Lower lobe of right lung (tissue), 2 donors: ENCODE measurements at regions not wholly inside any gene's neighbourhood (a gene's known extent, or its start where the extent isn't known, plus 50 kb on each side); places are given as distances from the start of the nearest gene placed in this dataset.

Source experiments
- ATAC-seq, 2 donors: fragments of 200-7000 bp; cut with Tn5 transposase; one replicate each; pipeline ENCODE4 v1.9.1; 2020 to 2022; ENCODE audit warnings: mild to moderate bottlenecking in 2 of 2, moderate library complexity in 2 of 2
- DNase-seq: peaks from one replicate; pipeline ENCODE4 v3.0.0-alpha.2; 2020
- H3K27ac ChIP-seq: fragments of 200-600 bp; one replicate; pipeline ENCODE4 v1.8.0; 2022
- H3K27me3 ChIP-seq: fragments of 200-600 bp; one replicate; pipeline ENCODE4 v1.8.0; 2022; ENCODE audit warnings: low read depth
- H3K36me3 ChIP-seq: fragments of 200-600 bp; one replicate; pipeline ENCODE4 v1.8.0; 2022; ENCODE audit warnings: mild to moderate bottlenecking
- H3K4me1 ChIP-seq: fragments of 200-600 bp; one replicate; pipeline ENCODE4 v1.8.0; 2022
- H3K4me3 ChIP-seq: fragments of 200-600 bp; one replicate; pipeline ENCODE4 v1.8.0; 2022; ENCODE audit warnings: mild to moderate bottlenecking
- H3K9me3 ChIP-seq: fragments of 200-600 bp; one replicate; pipeline ENCODE4 v1.8.0; 2022
- CTCF ChIP-seq: fragments of 200-600 bp; IDR thresholded peaks from one replicate; pipeline ENCODE4 v1.8.0; 2022; ENCODE audit warnings: antibody characterized with exemption, mild to moderate bottlenecking
- intact Hi-C: fragments of 100-400 bp; cut with DNase I; formaldehyde crosslinking; loops from one replicate; pipeline ENCODE4 v1.11.0; 2022
- donor health status: DM: no; HTN: yes; CAD: no; lungs with severe emphysema.

- Histone ChIP-seq H3K27me3 (no peaks in the 10 kb centered on the region), H3K4me1 (no peaks in the 10 kb centered on the region), H3K27ac (no peak overlapping the region), H3K9me3 (no peaks in the 10 kb centered on the region), H3K36me3 (no peaks in the 10 kb centered on the region), H3K4me3 (no peak overlapping the region)
- TF ChIP-seq CTCF: no peak
- intact Hi-C loops: no loop called here
- ATAC-seq (no peak), DNase-seq (no peak)
Measured at GRCh38 chr10:16304311-16304710, 132.5 kb upstream of the PTER start.

GRCh38 chr10:16310440-16310839, 126.4 kb upstream of the PTER start:
- no peak for DNase-seq
- Histone ChIP-seq H3K4me1 (no peaks in the 10 kb centered on the region), H3K36me3 (no peaks in the 10 kb centered on the region), H3K4me3 (no peak overlapping the region), H3K9me3 (no peaks in the 10 kb centered on the region), H3K27ac (no peak overlapping the region), H3K27me3 (no peaks in the 10 kb centered on the region)
- intact Hi-C loops: no loop called here
- no peak for ATAC-seq
- no peak for TF ChIP-seq CTCF

GRCh38 chr10:16314259-16314658, 122.6 kb upstream of the PTER start:
- no peaks in the 10 kb centered on the region for H3K27me3 ChIP-seq
- H3K4me3 ChIP-seq: no peak overlapping the region
- H3K36me3 ChIP-seq: no peaks in the 10 kb centered on the region
- no peak for DNase-seq
- no peaks in the 10 kb centered on the region for H3K4me1 ChIP-seq
- no peaks in the 10 kb centered on the region for H3K9me3 ChIP-seq
- no peak for TF ChIP-seq CTCF
- no peak for ATAC-seq
- H3K27ac ChIP-seq: no peak overlapping the region
- intact Hi-C loops: no loop called here

GRCh38 chr10:16316733-16317390, 119.9 kb upstream of the PTER start:
- intact Hi-C loops: no loop called here
- Histone ChIP-seq H3K27me3 (no peaks in the 10 kb centered on the region), H3K4me3 (no peak overlapping the region), H3K36me3 (no peaks in the 10 kb centered on the region), H3K27ac (no peak overlapping the region), H3K9me3 (no peaks in the 10 kb centered on the region), H3K4me1 (no peaks in the 10 kb centered on the region)
- DNase-seq: no peak
- TF ChIP-seq CTCF: no peak
- ATAC-seq: no peak

- Histone ChIP-seq H3K9me3 (no peaks in the 10 kb centered on the region), H3K36me3 (no peaks in the 10 kb centered on the region), H3K27ac (no peak overlapping the region), H3K4me3 (no peak overlapping the region), H3K27me3 (no peaks in the 10 kb centered on the region), H3K4me1 (no peaks in the 10 kb centered on the region)
- DNase-seq (no peak), ATAC-seq (no peak)
- intact Hi-C loops: no loop called here
- TF ChIP-seq CTCF: no peak
Measured at GRCh38 chr10:16341637-16342036, 95.2 kb upstream of the PTER start.
